HG03354 (cell line): ENCODE measurements at regions not wholly inside any gene's neighbourhood (a gene's known extent, or its start where the extent isn't known, plus 50 kb on each side); places are given as distances from the start of the nearest gene placed in this dataset.
"Not testable (repeated sequence)": the region's sequence is repeated elsewhere in the genome, so short reads cannot be mapped to it uniquely, and the experiment has no call there.

Experiments
- ATAC-seq: cut with Tn5 transposase; IDR thresholded peaks from one replicate; pipeline ENCODE4 v1.9.1; 2021; ENCODE audit warnings: mild to moderate bottlenecking; ENCODE audit not compliant: unreplicated experiment, poor library complexity, severe bottlenecking

- no peak for ATAC-seq
Measured at GRCh38 chr9:111099199-111100008, 61.1 kb upstream of the LPAR1 start.

GRCh38 chr9:111098093-111098492, 59.8 kb upstream of the LPAR1 start:
- no peak for ATAC-seq

- no peak for ATAC-seq
Measured at GRCh38 chr9:111096051-111096450, 57.8 kb upstream of the LPAR1 start.

DNA sequence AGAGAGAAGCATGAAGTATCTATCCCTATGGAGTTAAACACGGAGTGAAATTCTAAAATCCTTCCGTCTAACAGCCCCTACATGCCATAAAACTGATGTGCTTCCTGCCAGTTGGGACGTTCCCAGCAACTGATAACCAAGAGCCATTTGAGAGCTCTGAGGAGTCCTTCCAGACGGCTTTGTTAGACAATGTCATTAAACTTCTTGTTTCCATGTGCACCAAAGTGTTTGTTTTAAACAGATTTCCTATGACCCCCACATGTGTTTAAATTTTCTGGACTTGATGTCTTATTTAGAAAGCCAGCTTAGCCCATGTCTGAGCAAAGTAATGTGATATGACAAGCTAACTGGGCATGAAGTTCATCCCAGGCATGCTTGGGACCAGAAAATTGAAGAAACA, 57.2 kb upstream of the LPAR1 start:
- no peak for ATAC-seq

- ATAC-seq, result no peak
Measured at GRCh38 chr9:111094958-111095357, 56.7 kb upstream of the LPAR1 start.

- ATAC-seq, result no peak
Measured at GRCh38 chr9:111094433-111094924, 56.2 kb upstream of the LPAR1 start.

DNA sequence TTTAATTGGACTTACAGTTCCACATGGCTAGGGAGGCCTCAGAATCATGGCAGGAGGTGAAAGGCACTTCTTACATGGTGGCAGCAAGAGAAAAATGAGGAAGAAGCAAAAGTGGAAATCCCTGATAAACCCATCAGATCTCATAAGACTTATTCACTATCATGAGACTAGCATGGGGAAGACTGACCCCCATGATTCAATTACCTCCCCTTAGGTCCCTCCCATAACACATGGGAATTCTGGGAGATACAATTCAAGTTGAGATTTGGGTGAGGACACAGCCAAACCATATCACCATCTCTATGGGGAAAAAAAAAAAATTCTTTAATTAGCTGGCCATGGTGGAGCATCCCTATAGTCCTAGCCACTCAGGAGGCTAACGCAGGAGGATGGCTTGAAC, 53.9 kb upstream of the LPAR1 start:
- not testable (repeated sequence) for ATAC-seq
